Sigmoid colon (tissue), 6 donors: ENCODE measurements at regions not wholly inside any gene's neighbourhood (a gene's known extent, or its start where the extent isn't known, plus 50 kb on each side); places are given as distances from the start of the nearest gene placed in this dataset.
A peak's percentile ranks its signal among the peaks of the same experiment; 100 is the strongest.

Source experiments
- DNase-seq: peaks from one replicate; pipeline ENCODE4 v3.0.0-alpha.2; 2019
- H3K27ac ChIP-seq, 4 donors: fragments of 200-600 bp; sonication (generic); one replicate each; pipeline ENCODE4 v1.5.1; 2016 to 2019; ENCODE audit warnings: mild to moderate bottlenecking in 1 of 4
- H3K27me3 ChIP-seq, 3 donors: fragments of 200-600 bp; sonication (generic); one replicate each; pipeline ENCODE4 v1.5.1; 2019; ENCODE audit warnings: mild to moderate bottlenecking in 1 of 3
- H3K36me3 ChIP-seq, 4 donors: fragments of 200-600 bp; sonication (generic); one replicate each; pipeline ENCODE4 v1.5.1; 2016 to 2019
- H3K4me1 ChIP-seq, 4 donors: fragments of 200-600 bp; sonication (generic); one replicate each; pipeline ENCODE4 v1.5.1; 2017 to 2019
- H3K4me3 ChIP-seq, 4 donors: fragments of 200-600 bp; sonication (generic); one replicate each; pipeline ENCODE4 v1.5.1; 2017 to 2019; ENCODE audit warnings: mild to moderate bottlenecking in 2 of 4, moderate library complexity in 1 of 4
- H3K9me3 ChIP-seq, 4 donors: fragments of 200-600 bp in 3 of 4; sonication (generic) in 3 of 4; one replicate each; pipeline versions ENCODE4 v1.5.1 to v1.6.1; 2013 to 2019
- CTCF ChIP-seq, 4 experiments: fragments of 450-650 bp in 3 of 4; fragments of 200-600 bp in 1 of 4; IDR thresholded peaks; one replicate each; pipeline ENCODE4 v1.5.1; 2016 to 2019; ENCODE audit warnings: antibody characterized with exemption in 4 of 4, mild to moderate bottlenecking in 3 of 4, moderate library complexity in 2 of 4
- EP300 ChIP-seq, 4 donors: sonication (generic); formaldehyde crosslinking; IDR thresholded peaks; one replicate each; pipeline ENCODE4 v1.6.1; 2017; ENCODE audit warnings: antibody characterized with exemption in 4 of 4
- POLR2A ChIP-seq, 2 donors: fragments of 450-650 bp; IDR thresholded peaks; one replicate each; pipeline ENCODE4 v1.6.1; 2016; ENCODE audit warnings: antibody characterized with exemption in 2 of 2, mild to moderate bottlenecking in 2 of 2, moderate library complexity in 2 of 2
- POLR2AphosphoS5 ChIP-seq, 4 donors: sonication (generic); formaldehyde crosslinking; IDR thresholded peaks; one replicate each; pipeline ENCODE4 v1.6.1; 2017; ENCODE audit warnings: antibody characterized with exemption in 4 of 4
- WGBS, 2 donors: extraction: QIAGEN DNeasy Blood & Tissue Kit; methylation state at CpG; one replicate each; pipeline ENCODE4 v1.1.7; 2013; 5-methylcytosine and 5-hydroxymethylcytosine counted together
- intact Hi-C: fragments of 100-400 bp; cut with DNase I; formaldehyde crosslinking; loops from one replicate; pipeline ENCODE4 v1.15.1; 2023
- donor health status: healthy with polysubstance abuse.
- donor health status: healthy.

GRCh38 chr14:104436741-104437701, 142.5 kb upstream of the C14orf180 start:
- peaks cover 0 to 16% (median 11%) of the 10 kb centered on the region in 4 donors for H3K4me1 ChIP-seq
- no peaks in the 10 kb centered on the region for H3K27me3 ChIP-seq
- WGBS, 2 donors, result 43 to 75% methylated on average over 15 of the region's 15 CpGs
- DNase-seq, result no peak
- peak overlapping the region in 2 of 4 donors; percentile 17 to 56 for H3K27ac ChIP-seq
- TF ChIP-seq EP300 (IDR thresholded peaks at IDR 0.05) (no peak), CTCF (IDR thresholded peaks at IDR 0.05) (no peak), POLR2AphosphoS5 (IDR thresholded peaks at IDR 0.05) (no peak), POLR2A (IDR thresholded peaks at IDR 0.05) (no peak)
- H3K9me3 ChIP-seq, result peaks cover 0 to 3% (median 0%) of the 10 kb centered on the region in 4 donors
- H3K4me3 ChIP-seq, result peak overlapping the region in 2 of 4 donors; percentile 35 to 47
- H3K36me3 ChIP-seq, result no peaks in the 10 kb centered on the region
- intact Hi-C loops, result no loop called here

GRCh38 chr14:104437703-104438102, 141.9 kb upstream of the C14orf180 start:
- no peak for DNase-seq
- 66 to 83% methylated on average over 6 of the region's 6 CpGs for WGBS, 2 donors
- peaks cover 0 to 16% (median 11%) of the 10 kb centered on the region in 4 donors for H3K4me1 ChIP-seq

GRCh38 chr14:104438166-104438887, 141.2 kb upstream of the C14orf180 start:
- H3K4me3 ChIP-seq, result no peak overlapping the region
- H3K9me3 ChIP-seq, result peaks cover 0 to 3% (median 0%) of the 10 kb centered on the region in 4 donors
- no peak overlapping the region for H3K27ac ChIP-seq
- H3K27me3 ChIP-seq, result no peaks in the 10 kb centered on the region
- DNase-seq, result no peak
- intact Hi-C loops, result no loop called here
- TF ChIP-seq POLR2AphosphoS5 (IDR thresholded peaks at IDR 0.05), result no peak
- TF ChIP-seq EP300 (IDR thresholded peaks at IDR 0.05), result no peak
- no peak for TF ChIP-seq POLR2A (IDR thresholded peaks at IDR 0.05)
- no peak for TF ChIP-seq CTCF (IDR thresholded peaks at IDR 0.05)
- H3K4me1 ChIP-seq, result peaks cover 0 to 16% (median 11%) of the 10 kb centered on the region in 4 donors
- H3K36me3 ChIP-seq, result no peaks in the 10 kb centered on the region
- 59 to 81% methylated on average over 18 of the region's 18 CpGs for WGBS, 2 donors

More at GRCh38 chr14:104437703-104438102, 141.9 kb upstream of the C14orf180 start:
- intact Hi-C loops, result no loop called here
- H3K36me3 ChIP-seq, result no peaks in the 10 kb centered on the region
- H3K9me3 ChIP-seq, result peaks cover 0 to 3% (median 0%) of the 10 kb centered on the region in 4 donors
- no peaks in the 10 kb centered on the region for H3K27me3 ChIP-seq
- H3K27ac ChIP-seq, result no peak overlapping the region
- H3K4me3 ChIP-seq, result no peak overlapping the region
- TF ChIP-seq EP300 (IDR thresholded peaks at IDR 0.05), result no peak
- no peak for TF ChIP-seq CTCF (IDR thresholded peaks at IDR 0.05)
- no peak for TF ChIP-seq POLR2A (IDR thresholded peaks at IDR 0.05)
- TF ChIP-seq POLR2AphosphoS5 (IDR thresholded peaks at IDR 0.05), result no peak

GRCh38 chr14:104439625-104440024, 139.9 kb upstream of the C14orf180 start:
- Histone ChIP-seq H3K36me3 (no peaks in the 10 kb centered on the region), H3K27me3 (no peaks in the 10 kb centered on the region), H3K4me1 (peaks cover 0 to 16% (median 11%) of the 10 kb centered on the region in 4 donors), H3K27ac (no peak overlapping the region), H3K4me3 (no peak overlapping the region), H3K9me3 (peaks cover 0 to 3% (median 0%) of the 10 kb centered on the region in 4 donors)
- no peak for TF ChIP-seq POLR2AphosphoS5 (IDR thresholded peaks at IDR 0.05)
- no peak for TF ChIP-seq EP300 (IDR thresholded peaks at IDR 0.05)
- TF ChIP-seq CTCF (IDR thresholded peaks at IDR 0.05), result no peak
- no peak for TF ChIP-seq POLR2A (IDR thresholded peaks at IDR 0.05)
- intact Hi-C loops, result no loop called here
- DNase-seq, result no peak
- WGBS, 2 donors, result 86 to 91% methylated on average over 9 of the region's 9 CpGs
